ENCODE measurements at regions not wholly inside any gene's neighbourhood (a gene's known extent, or its start where the extent isn't known, plus 50 kb on each side); places are given as distances from the start of the nearest gene placed in this dataset.
"Not testable (repeated sequence)": the region's sequence is repeated elsewhere in the genome, so short reads cannot be mapped to it uniquely, and the experiment has no call there.

DNA sequence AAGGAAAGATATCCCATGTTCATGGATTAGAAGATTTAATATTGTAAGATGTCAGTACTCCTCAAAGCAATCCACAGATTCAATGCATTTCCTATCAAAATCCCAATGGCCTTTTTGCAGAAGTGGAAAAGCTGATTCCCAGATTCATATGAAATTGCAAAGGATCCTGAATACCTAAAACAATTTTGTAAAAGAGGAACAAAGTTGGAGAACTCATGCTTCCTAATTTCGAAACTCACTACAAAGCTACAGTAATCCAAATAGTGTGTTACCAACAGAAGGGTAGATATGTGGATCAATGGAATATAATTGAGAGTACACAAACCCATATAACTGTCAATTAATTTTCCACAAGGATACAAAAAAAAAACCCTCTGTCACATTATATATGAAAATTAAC, 154.3 kb upstream of the ZNF618 start:
- no peak for DNase-seq
- no peaks in the 10 kb centered on the region for H3K4me1 ChIP-seq (ENCODE audit: control insufficient read depth, insufficient read depth, low read length)
- H3K9me3 ChIP-seq (ENCODE audit: control insufficient read depth, low read depth, low read length) = no peaks in the 10 kb centered on the region
- no peaks in the 10 kb centered on the region for H3K36me3 ChIP-seq (ENCODE audit: control insufficient read depth, insufficient read depth, low read length)
- no peak overlapping the region for H3K4me3 ChIP-seq (ENCODE audit: low read length)
- H3K27me3 ChIP-seq (ENCODE audit: control insufficient read depth, insufficient read depth, low read length) = peaks cover 3% of the 10 kb centered on the region
- 100% methylated on average over 1 of the region's 1 CpG for WGBS (ENCODE audit: insufficient coverage, low lambda C conversion rate)
- no peak overlapping the region for H3K27ac ChIP-seq (ENCODE audit: low read length)

- H3K27ac ChIP-seq (ENCODE audit: low read length) = no peak overlapping the region
- no peaks in the 10 kb centered on the region for H3K9me3 ChIP-seq (ENCODE audit: control insufficient read depth, low read depth, low read length)
- H3K36me3 ChIP-seq (ENCODE audit: control insufficient read depth, insufficient read depth, low read length) = no peaks in the 10 kb centered on the region
- peaks cover 3% of the 10 kb centered on the region for H3K27me3 ChIP-seq (ENCODE audit: control insufficient read depth, insufficient read depth, low read length)
- WGBS (ENCODE audit: insufficient coverage, low lambda C conversion rate) = no CpG with 5 or more reads among the region's 6 CpGs
- H3K4me3 ChIP-seq (ENCODE audit: low read length) = no peak overlapping the region
- H3K4me1 ChIP-seq (ENCODE audit: control insufficient read depth, insufficient read depth, low read length) = no peaks in the 10 kb centered on the region
- DNase-seq = no peak
These were observed 151.9 kb upstream of the ZNF618 start for GRCh38 chr9:113724202-113724601.

- no peak for DNase-seq
- H3K9me3 ChIP-seq (ENCODE audit: control insufficient read depth, low read depth, low read length) = no peaks in the 10 kb centered on the region
- no peak overlapping the region for H3K4me3 ChIP-seq (ENCODE audit: low read length)
- H3K27me3 ChIP-seq (ENCODE audit: control insufficient read depth, insufficient read depth, low read length) = no peaks in the 10 kb centered on the region
- H3K36me3 ChIP-seq (ENCODE audit: control insufficient read depth, insufficient read depth, low read length) = no peaks in the 10 kb centered on the region
- no peak overlapping the region for H3K27ac ChIP-seq (ENCODE audit: low read length)
- no peaks in the 10 kb centered on the region for H3K4me1 ChIP-seq (ENCODE audit: control insufficient read depth, insufficient read depth, low read length)
- WGBS (ENCODE audit: insufficient coverage, low lambda C conversion rate) = no CpG with 5 or more reads among the region's 2 CpGs
These were observed 147.1 kb upstream of the ZNF618 start for GRCh38 chr9:113728989-113729388.

DNA sequence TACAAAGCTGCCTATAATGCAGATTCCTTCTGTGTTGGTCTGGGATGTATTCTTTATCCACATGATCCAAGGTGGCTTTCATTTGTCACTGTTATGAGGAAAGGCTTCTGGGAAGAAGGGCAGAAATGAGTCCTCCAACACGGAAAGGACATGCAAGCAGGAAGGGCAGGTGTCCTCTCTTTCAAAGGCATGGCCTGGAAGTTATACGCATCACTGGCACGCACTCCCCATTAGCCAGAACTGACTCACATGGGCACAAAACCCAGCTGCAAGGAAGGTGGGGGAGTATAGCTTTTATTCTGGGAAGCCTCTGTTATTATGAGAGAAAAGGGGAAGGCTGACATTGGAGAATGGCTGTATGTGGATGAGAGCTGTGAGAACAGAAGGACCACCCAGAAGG, 141.3 kb upstream of the ZNF618 start:
- no peaks in the 10 kb centered on the region for H3K27me3 ChIP-seq (ENCODE audit: control insufficient read depth, insufficient read depth, low read length)
- 100% methylated on average over 1 of the region's 3 CpGs for WGBS (ENCODE audit: insufficient coverage, low lambda C conversion rate)
- H3K9me3 ChIP-seq (ENCODE audit: control insufficient read depth, low read depth, low read length) = no peaks in the 10 kb centered on the region
- DNase-seq = no peak
- H3K4me3 ChIP-seq (ENCODE audit: low read length) = no peak overlapping the region
- no peak overlapping the region for H3K27ac ChIP-seq (ENCODE audit: low read length)
- H3K4me1 ChIP-seq (ENCODE audit: control insufficient read depth, insufficient read depth, low read length) = no peaks in the 10 kb centered on the region
- no peaks in the 10 kb centered on the region for H3K36me3 ChIP-seq (ENCODE audit: control insufficient read depth, insufficient read depth, low read length)

- WGBS (ENCODE audit: insufficient coverage, low lambda C conversion rate) = 100% methylated on average over 1 of the region's 6 CpGs
- Histone ChIP-seq H3K9me3 (ENCODE audit: control insufficient read depth, low read depth, low read length) (no peaks in the 10 kb centered on the region), H3K27me3 (ENCODE audit: control insufficient read depth, insufficient read depth, low read length) (peaks cover 5% of the 10 kb centered on the region), H3K4me3 (ENCODE audit: low read length) (no peak overlapping the region), H3K36me3 (ENCODE audit: control insufficient read depth, insufficient read depth, low read length) (no peaks in the 10 kb centered on the region), H3K27ac (ENCODE audit: low read length) (no peak overlapping the region), H3K4me1 (ENCODE audit: control insufficient read depth, insufficient read depth, low read length) (no peaks in the 10 kb centered on the region)
- DNase-seq = peak; percentile 28 to 33
These were observed 138.4 kb upstream of the ZNF618 start for GRCh38 chr9:113737517-113738271.

- Histone ChIP-seq H3K36me3 (ENCODE audit: control insufficient read depth, insufficient read depth, low read length) (no peaks in the 10 kb centered on the region), H3K9me3 (ENCODE audit: control insufficient read depth, low read depth, low read length) (no peaks in the 10 kb centered on the region), H3K4me1 (ENCODE audit: control insufficient read depth, insufficient read depth, low read length) (no peaks in the 10 kb centered on the region), H3K27me3 (ENCODE audit: control insufficient read depth, insufficient read depth, low read length) (peaks cover 5% of the 10 kb centered on the region), H3K27ac (ENCODE audit: low read length) (no peak overlapping the region), H3K4me3 (ENCODE audit: low read length) (no peak overlapping the region)
- 86% methylated on average over 1 of the region's 9 CpGs for WGBS (ENCODE audit: insufficient coverage, low lambda C conversion rate)
- DNase-seq = no peak
These were observed 137.6 kb upstream of the ZNF618 start for GRCh38 chr9:113738496-113738892.

DNA sequence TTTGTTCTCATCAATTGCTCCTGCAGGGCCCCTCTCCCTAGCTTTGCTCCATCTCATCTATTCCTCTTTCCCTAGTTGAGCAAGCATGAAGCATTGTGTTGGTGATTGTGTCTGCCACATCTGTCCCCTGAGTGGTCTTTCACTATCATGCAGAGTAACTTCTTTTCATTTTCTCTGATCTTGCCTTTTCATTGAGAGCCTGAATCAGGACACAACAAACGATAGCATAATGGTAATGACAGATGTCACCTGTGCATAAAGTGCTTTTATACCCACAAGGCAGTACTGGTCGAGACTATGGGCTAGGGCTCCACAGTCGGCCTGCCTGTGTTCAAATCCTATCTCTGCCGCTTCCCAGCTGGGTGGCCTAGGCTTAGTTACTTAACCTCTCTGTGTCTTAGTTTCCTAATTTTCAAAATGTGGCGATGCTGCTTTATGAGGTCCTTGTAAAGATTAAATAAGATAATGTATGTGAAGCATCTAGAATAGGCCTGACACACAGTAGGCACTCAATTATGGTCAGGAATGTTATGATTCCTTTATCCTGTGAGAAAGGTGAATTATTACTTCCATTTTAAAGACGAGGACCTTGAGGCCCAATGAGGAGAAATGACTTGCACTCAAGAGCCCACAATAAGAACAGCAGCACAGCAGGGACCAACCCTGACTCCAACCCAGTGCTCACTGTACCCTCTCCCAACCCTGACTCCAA, 137.1 kb upstream of the ZNF618 start:
- Histone ChIP-seq H3K4me1 (ENCODE audit: control insufficient read depth, insufficient read depth, low read length) (no peaks in the 10 kb centered on the region), H3K9me3 (ENCODE audit: control insufficient read depth, low read depth, low read length) (no peaks in the 10 kb centered on the region), H3K27me3 (ENCODE audit: control insufficient read depth, insufficient read depth, low read length) (peaks cover 5% of the 10 kb centered on the region), H3K27ac (ENCODE audit: low read length) (no peak overlapping the region), H3K4me3 (ENCODE audit: low read length) (no peak overlapping the region), H3K36me3 (ENCODE audit: control insufficient read depth, insufficient read depth, low read length) (no peaks in the 10 kb centered on the region)
- 83% methylated on average over 1 of the region's 6 CpGs for WGBS (ENCODE audit: insufficient coverage, low lambda C conversion rate)
- peak in 1 of 2 donors; percentile 6 for DNase-seq

DNA sequence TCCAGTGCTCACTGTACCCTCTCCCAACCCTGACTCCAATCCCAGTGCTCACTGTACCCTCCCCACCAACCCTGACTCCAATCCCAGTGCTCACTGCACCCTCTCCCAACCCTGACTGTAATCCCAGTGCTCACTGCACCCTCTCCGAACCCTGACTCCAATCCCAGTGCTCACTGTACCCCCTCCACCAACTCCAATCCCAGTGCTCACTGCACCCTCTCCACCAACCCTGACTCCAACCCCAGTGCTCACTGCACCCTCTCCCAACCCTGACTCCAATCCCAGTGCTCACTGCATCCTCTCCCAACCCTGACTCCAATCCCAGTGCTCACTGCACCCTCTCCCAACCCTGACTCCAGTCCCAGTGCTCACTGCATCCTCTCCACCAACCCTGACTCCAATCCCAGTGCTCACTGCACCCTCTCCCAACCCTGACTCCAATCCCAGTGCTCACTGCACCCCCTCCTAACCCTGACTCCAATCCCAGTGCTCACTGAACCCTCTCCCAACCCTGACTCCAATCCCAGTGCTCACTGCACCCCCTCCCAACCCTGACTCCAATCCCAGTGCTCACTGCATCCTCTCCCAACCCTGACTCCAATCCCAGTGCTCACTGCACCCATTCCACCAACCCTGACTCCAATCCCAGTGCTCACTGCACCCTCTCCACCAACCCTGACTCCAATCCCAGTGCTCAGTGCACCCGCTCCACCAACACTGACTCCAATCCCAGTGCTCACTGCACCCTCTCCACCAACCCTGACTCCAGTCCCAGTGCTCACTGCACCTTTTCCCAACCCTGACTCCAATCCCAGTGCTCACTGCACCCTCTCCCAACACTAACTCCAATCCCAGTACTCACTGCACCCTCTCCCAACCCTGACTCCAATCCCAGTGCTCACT, 136.3 kb upstream of the ZNF618 start:
- H3K36me3 ChIP-seq (ENCODE audit: control insufficient read depth, insufficient read depth, low read length); H3K27me3 ChIP-seq (ENCODE audit: control insufficient read depth, insufficient read depth, low read length); DNase-seq; H3K4me3 ChIP-seq (ENCODE audit: low read length); H3K4me1 ChIP-seq (ENCODE audit: control insufficient read depth, insufficient read depth, low read length); H3K9me3 ChIP-seq (ENCODE audit: control insufficient read depth, low read depth, low read length); H3K27ac ChIP-seq (ENCODE audit: low read length): not testable (repeated sequence)
- no CpG with 5 or more reads among the region's 2 CpGs for WGBS (ENCODE audit: insufficient coverage, low lambda C conversion rate)

DNA sequence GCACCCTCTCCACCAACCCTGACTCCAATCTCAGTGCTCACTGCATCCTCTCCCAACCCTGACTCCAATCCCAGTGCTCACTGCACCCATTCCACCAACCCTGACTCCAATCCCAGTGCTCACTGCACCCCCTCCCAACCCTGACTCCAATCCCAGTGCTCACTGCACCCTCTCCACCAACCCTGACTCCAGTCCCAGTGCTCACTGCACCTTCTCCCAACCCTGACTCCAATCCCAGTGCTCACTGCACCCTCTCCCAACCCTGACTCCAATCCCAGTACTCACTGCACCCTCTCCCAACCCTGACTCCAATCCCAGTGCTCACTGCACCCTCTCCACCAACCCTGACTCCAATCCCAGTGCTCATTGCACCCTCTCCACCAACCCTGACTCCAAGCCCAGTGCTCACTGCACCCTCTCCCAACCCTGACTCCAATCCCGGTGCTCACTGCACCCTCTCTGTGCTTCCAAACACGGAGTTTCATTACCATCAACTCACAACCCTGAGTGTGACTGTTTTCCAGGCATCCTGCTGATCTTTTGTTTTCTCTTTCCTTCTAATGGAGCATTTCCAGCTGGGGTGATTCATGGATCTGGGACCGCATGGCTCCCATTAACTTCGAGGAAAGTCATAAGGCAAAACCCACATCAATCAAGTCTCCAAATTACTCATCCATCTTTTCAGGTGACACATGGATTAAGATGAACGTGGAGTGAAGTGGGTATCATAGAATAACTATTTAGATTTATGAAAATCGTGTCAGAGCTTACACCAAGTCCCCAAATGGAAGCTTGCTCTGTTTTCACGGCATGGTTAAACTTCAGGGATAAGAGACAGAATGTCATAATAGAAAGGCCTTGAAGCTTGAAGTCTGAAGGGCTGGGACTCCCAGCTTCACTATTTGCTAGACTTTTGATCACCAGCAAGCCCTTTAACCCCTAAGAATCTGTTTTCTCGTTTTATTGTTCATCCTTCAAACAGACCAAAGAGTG, 135.3 kb upstream of the ZNF618 start:
- H3K9me3 ChIP-seq (ENCODE audit: control insufficient read depth, low read depth, low read length); H3K27ac ChIP-seq (ENCODE audit: low read length); H3K4me3 ChIP-seq (ENCODE audit: low read length); H3K4me1 ChIP-seq (ENCODE audit: control insufficient read depth, insufficient read depth, low read length); H3K36me3 ChIP-seq (ENCODE audit: control insufficient read depth, insufficient read depth, low read length); DNase-seq; H3K27me3 ChIP-seq (ENCODE audit: control insufficient read depth, insufficient read depth, low read length): not testable (repeated sequence)
- 44% methylated on average over 3 of the region's 8 CpGs for WGBS (ENCODE audit: insufficient coverage, low lambda C conversion rate)
